ENCODE measurements at regions not wholly inside any gene's neighbourhood (a gene's known extent, or its start where the extent isn't known, plus 50 kb on each side); places are given as distances from the start of the nearest gene placed in this dataset.

- Histone ChIP-seq H3K4me3 (ENCODE audit: low read depth, low read length) (no peak overlapping the region), H3K79me2 (no peaks in the 10 kb centered on the region)
Measured at GRCh38 chr12:24021164-24021502, 71.7 kb upstream of the SOX5 start.

GRCh38 chr12:24020397-24021163, 71.1 kb upstream of the SOX5 start:
- Histone ChIP-seq H3K79me2 (no peaks in the 10 kb centered on the region), H3K4me1 (no peaks in the 10 kb centered on the region), H3K9ac (no peak overlapping the region), H2AFZ (no peak overlapping the region), H3K27me3 (ENCODE audit: control insufficient read depth, insufficient read depth, low read length) (no peaks in the 10 kb centered on the region), H3K36me3 (ENCODE audit: control insufficient read depth, insufficient read depth, low read length) (no peaks in the 10 kb centered on the region), H3K4me2 (ENCODE audit: low read length) (no peak overlapping the region), H3K27ac (no peak overlapping the region), H3K4me3 (ENCODE audit: low read depth, low read length) (no peak overlapping the region), H3K9me3 (ENCODE audit: control insufficient read depth, low read length) (no peaks in the 10 kb centered on the region)
- TF ChIP-seq CTCF (IDR thresholded peaks at IDR 0.05) = no peak

More at GRCh38 chr12:24021164-24021502, 71.7 kb upstream of the SOX5 start:
- no peaks in the 10 kb centered on the region for H3K27me3 ChIP-seq (ENCODE audit: control insufficient read depth, insufficient read depth, low read length)
- H3K9ac ChIP-seq = no peak overlapping the region
- no peak overlapping the region for H2AFZ ChIP-seq
- H3K36me3 ChIP-seq (ENCODE audit: control insufficient read depth, insufficient read depth, low read length) = no peaks in the 10 kb centered on the region
- TF ChIP-seq CTCF (IDR thresholded peaks at IDR 0.05) = no peak
- no peaks in the 10 kb centered on the region for H3K9me3 ChIP-seq (ENCODE audit: control insufficient read depth, low read length)
- H3K4me2 ChIP-seq (ENCODE audit: low read length) = no peak overlapping the region
- H3K27ac ChIP-seq = no peak overlapping the region
- no peaks in the 10 kb centered on the region for H3K4me1 ChIP-seq

GRCh38 chr12:24015833-24016160, 66.3 kb upstream of the SOX5 start:
- Histone ChIP-seq H3K4me3 (ENCODE audit: low read depth, low read length) (no peak overlapping the region), H3K79me2 (no peaks in the 10 kb centered on the region), H2AFZ (no peak overlapping the region), H3K27me3 (ENCODE audit: control insufficient read depth, insufficient read depth, low read length) (no peaks in the 10 kb centered on the region), H3K9me3 (ENCODE audit: control insufficient read depth, low read length) (no peaks in the 10 kb centered on the region), H3K36me3 (ENCODE audit: control insufficient read depth, insufficient read depth, low read length) (no peaks in the 10 kb centered on the region), H3K9ac (no peak overlapping the region), H3K4me1 (no peaks in the 10 kb centered on the region), H3K27ac (no peak overlapping the region), H3K4me2 (ENCODE audit: low read length) (no peak overlapping the region)
- TF ChIP-seq CTCF (IDR thresholded peaks at IDR 0.05) = no peak

- no peak overlapping the region for H3K4me2 ChIP-seq (ENCODE audit: low read length)
- TF ChIP-seq CTCF (IDR thresholded peaks at IDR 0.05) = no peak
- no peaks in the 10 kb centered on the region for H3K36me3 ChIP-seq (ENCODE audit: control insufficient read depth, insufficient read depth, low read length)
- H3K9me3 ChIP-seq (ENCODE audit: control insufficient read depth, low read length) = no peaks in the 10 kb centered on the region
- H3K9ac ChIP-seq = no peak overlapping the region
- no peak overlapping the region for H2AFZ ChIP-seq
- no peaks in the 10 kb centered on the region for H3K79me2 ChIP-seq
- H3K4me1 ChIP-seq = no peaks in the 10 kb centered on the region
- no peak overlapping the region for H3K27ac ChIP-seq
- H3K27me3 ChIP-seq (ENCODE audit: control insufficient read depth, insufficient read depth, low read length) = no peaks in the 10 kb centered on the region
- H3K4me3 ChIP-seq (ENCODE audit: low read depth, low read length) = no peak overlapping the region
Measured at GRCh38 chr12:24014915-24015832, 65.7 kb upstream of the SOX5 start.
